GM23248 (cell line): ENCODE measurements at regions not wholly inside any gene's neighbourhood (a gene's known extent, or its start where the extent isn't known, plus 50 kb on each side); places are given as distances from the start of the nearest gene placed in this dataset.
A peak's percentile ranks its signal among the peaks of the same experiment; 100 is the strongest.

ENCODE experiments used
- DNase-seq: peaks from one replicate; pipeline ENCODE4 v3.0.0-alpha.2; 2015
- H2AFZ ChIP-seq: fragments of 200-600 bp; sonication (generic); 2 replicates; pipeline ENCODE4 v1.6.1; 2016; ENCODE audit warnings: antibody characterized with exemption
- H3F3A ChIP-seq: fragments of 200-600 bp; sonication (generic); 2 replicates; pipeline ENCODE4 v1.6.1; 2016; ENCODE audit warnings: mild to moderate bottlenecking, antibody characterized with exemption, mixed run types; ENCODE audit not compliant: insufficient read depth
- H3K27ac ChIP-seq: fragments of 200-600 bp; sonication (generic); 2 replicates; pipeline ENCODE4 v1.5.1; 2016; ENCODE audit warnings: mild to moderate bottlenecking
- H3K27me3 ChIP-seq: fragments of 200-600 bp; sonication (generic); replicated peaks from 2 replicates; pipeline ENCODE4 v1.6.1; 2016; ENCODE audit warnings: mild to moderate bottlenecking; ENCODE audit not compliant: insufficient read depth
- H3K36me3 ChIP-seq: fragments of 200-600 bp; sonication (generic); 2 replicates; pipeline ENCODE4 v1.6.1; 2016; ENCODE audit warnings: low read depth, mild to moderate bottlenecking
- H3K4me1 ChIP-seq: fragments of 200-600 bp; sonication (generic); 2 replicates; pipeline ENCODE4 v1.6.1; 2016; ENCODE audit warnings: mild to moderate bottlenecking; ENCODE audit not compliant: insufficient read depth
- H3K4me2 ChIP-seq: fragments of 200-600 bp; sonication (generic); one replicate; pipeline ENCODE4 v1.6.1; 2016; ENCODE audit warnings: mild to moderate bottlenecking; ENCODE audit not compliant: unreplicated experiment
- H3K4me3 ChIP-seq: fragments of 200-600 bp; sonication (generic); 2 replicates; pipeline ENCODE4 v1.5.1; 2016; ENCODE audit warnings: mild to moderate bottlenecking
- H3K79me2 ChIP-seq: fragments of 200-600 bp; sonication (generic); 2 replicates; pipeline ENCODE4 v1.6.1; 2016; ENCODE audit warnings: mild to moderate bottlenecking; ENCODE audit not compliant: insufficient read depth
- H3K9ac ChIP-seq: fragments of 200-600 bp; sonication (generic); 2 replicates; pipeline ENCODE4 v1.6.1; 2016; ENCODE audit warnings: mild to moderate bottlenecking
- H3K9me2 ChIP-seq: fragments of 200-600 bp; sonication (generic); 2 replicates; pipeline ENCODE4 v1.6.1; 2016; ENCODE audit warnings: mixed run types, mild to moderate bottlenecking, moderate library complexity; ENCODE audit not compliant: insufficient read depth
- H3K9me3 ChIP-seq: fragments of 200-600 bp; sonication (generic); one replicate; pipeline ENCODE4 v1.6.1; 2017; ENCODE audit warnings: low read depth
- H4K20me1 ChIP-seq: fragments of 200-600 bp; sonication (generic); 2 replicates; pipeline ENCODE4 v1.6.0; 2016; ENCODE audit not compliant: insufficient read depth
- EZH2 ChIP-seq: fragments of 200-600 bp; sonication (generic); IDR thresholded peaks from 2 replicates; pipeline ENCODE4 v1.6.1; 2018; ENCODE audit warnings: antibody characterized with exemption, mild to moderate bottlenecking; ENCODE audit not compliant: insufficient read depth, poor library complexity, severe bottlenecking
- EZH2phosphoT487 ChIP-seq: fragments of 200-600 bp; sonication (generic); IDR thresholded peaks from 2 replicates; pipeline ENCODE4 v1.6.1; 2018; ENCODE audit warnings: antibody characterized with exemption, moderate library complexity, mild to moderate bottlenecking, low read depth; ENCODE audit not compliant: insufficient read depth
- WGBS, 2 experiments: methylation state at CpG; one replicate each; pipeline ENCODE4 v1.1.6; 2015 to 2017; ENCODE audit warnings: low lambda C conversion rate in 2 of 2, low coverage in 1 of 2; ENCODE audit errors: missing lambda C conversion rate in 2 of 2; 5-methylcytosine and 5-hydroxymethylcytosine counted together
- in situ Hi-C: fragments of 300-500 bp; cut with MboI; formaldehyde crosslinking; loops from 2 replicates; pipeline ENCODE4 v1.15.0; 2020

DNA sequence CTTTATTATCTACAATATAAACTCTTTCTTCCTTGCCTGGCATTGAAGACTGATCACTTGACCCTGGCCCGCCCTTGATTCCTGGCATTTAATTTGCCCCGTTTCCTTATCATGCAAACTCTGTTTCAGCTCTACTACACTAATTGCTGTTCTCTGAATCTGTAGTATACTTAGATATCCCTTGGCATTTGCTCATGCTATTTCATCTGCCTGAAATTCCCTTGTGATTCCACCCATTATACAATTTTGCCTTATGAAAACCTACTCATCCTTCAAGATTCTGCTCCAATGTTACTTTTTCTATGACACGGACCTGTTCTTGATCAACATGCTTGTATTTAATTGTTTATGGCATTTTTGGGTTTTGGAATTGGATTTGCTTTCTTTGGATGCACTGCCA, 459.9 kb upstream of the AMOT start:
- H3K27me3 ChIP-seq, result no peaks in the 10 kb centered on the region
- WGBS, 2 experiments, result 61 to 62% methylated on average over 3 of the region's 3 CpGs

DNA sequence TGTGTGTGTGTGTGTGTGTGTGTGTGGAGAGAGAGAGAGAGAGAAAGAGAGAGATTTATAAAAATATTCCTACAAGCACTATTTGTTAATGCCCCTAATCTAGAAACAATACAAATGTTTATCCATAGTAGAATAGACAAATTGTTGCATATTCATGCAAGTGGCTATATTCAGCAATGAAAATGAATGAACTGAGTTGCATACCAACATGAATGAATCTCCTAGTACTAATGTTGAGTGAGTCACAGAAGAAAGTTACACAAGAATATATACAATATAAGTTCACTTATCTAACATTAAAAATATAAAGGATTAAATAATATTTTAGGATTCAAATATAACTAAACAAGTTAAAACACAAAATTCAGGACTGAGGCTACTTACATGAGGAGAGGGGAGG, 456.8 kb upstream of the AMOT start:
- Histone ChIP-seq H3K27ac (no peak overlapping the region), H3K4me1 (no peaks in the 10 kb centered on the region; the same call in 1 of the 2 replicates), H3K9me2 (no peaks in the 10 kb centered on the region), H3K27me3 (no peaks in the 10 kb centered on the region), H3K36me3 (no peaks in the 10 kb centered on the region), H3K4me3 (no peak overlapping the region), H3K9ac (no peak overlapping the region), H3F3A (no peaks in the 10 kb centered on the region), H3K4me2 (no peak overlapping the region), H2AFZ (no peak overlapping the region), H4K20me1 (no peaks in the 10 kb centered on the region), H3K79me2 (no peaks in the 10 kb centered on the region), H3K9me3 (no peaks in the 10 kb centered on the region)
- peak; percentile 55 for DNase-seq
- in situ Hi-C loops, result no loop called here
- TF ChIP-seq EZH2phosphoT487 (no peak), EZH2 (no peak)

More for the DNA sequence above, 459.9 kb upstream of the AMOT start:
- Histone ChIP-seq H3K36me3 (no peaks in the 10 kb centered on the region), H3K9ac (no peak overlapping the region), H3K9me3 (no peaks in the 10 kb centered on the region), H4K20me1 (no peaks in the 10 kb centered on the region), H3K9me2 (no peaks in the 10 kb centered on the region), H3K4me2 (no peak overlapping the region), H3K4me1 (no peaks in the 10 kb centered on the region; the same call in 1 of the 2 replicates), H3F3A (no peaks in the 10 kb centered on the region), H2AFZ (no peak overlapping the region), H3K27ac (no peak overlapping the region), H3K4me3 (no peak overlapping the region), H3K79me2 (no peaks in the 10 kb centered on the region)
- in situ Hi-C loops, result no loop called here
- TF ChIP-seq EZH2 (no peak), EZH2phosphoT487 (no peak)
- no peak for DNase-seq

GRCh38 chrX:113289503-113289902, 448.9 kb upstream of the AMOT start:
- H3K9me2 ChIP-seq, result no peaks in the 10 kb centered on the region
- H3K4me1 ChIP-seq, result no peaks in the 10 kb centered on the region
- 100% methylated on average over 1 of the region's 1 CpG; no CpG with 5 or more reads in 1 of the 2 experiments for WGBS, 2 experiments
- H3K27me3 ChIP-seq, result no peaks in the 10 kb centered on the region
- H3K4me2 ChIP-seq, result no peak overlapping the region
- H3K79me2 ChIP-seq, result no peaks in the 10 kb centered on the region
- H3K27ac ChIP-seq, result no peak overlapping the region
- no peaks in the 10 kb centered on the region for H3F3A ChIP-seq
- peak; percentile 4 for DNase-seq
- in situ Hi-C loops, result no loop called here
- no peaks in the 10 kb centered on the region for H4K20me1 ChIP-seq
- H3K4me3 ChIP-seq, result no peak overlapping the region
- TF ChIP-seq EZH2 (no peak), EZH2phosphoT487 (no peak)
- H3K9ac ChIP-seq, result no peak overlapping the region
- H3K36me3 ChIP-seq, result no peaks in the 10 kb centered on the region
- H2AFZ ChIP-seq, result no peak overlapping the region
- no peaks in the 10 kb centered on the region for H3K9me3 ChIP-seq

GRCh38 chrX:113287761-113288160, 447.1 kb upstream of the AMOT start:
- no peak overlapping the region for H3K4me3 ChIP-seq
- H3K9me3 ChIP-seq, result no peaks in the 10 kb centered on the region
- no peaks in the 10 kb centered on the region for H3F3A ChIP-seq
- H3K36me3 ChIP-seq, result no peaks in the 10 kb centered on the region
- H3K79me2 ChIP-seq, result no peaks in the 10 kb centered on the region
- no peaks in the 10 kb centered on the region for H4K20me1 ChIP-seq
- no peak overlapping the region for H3K4me2 ChIP-seq
- DNase-seq, result no peak
- no peak for TF ChIP-seq EZH2phosphoT487
- TF ChIP-seq EZH2, result no peak
- WGBS, 2 experiments, result 88 to 91% methylated on average over 4 of the region's 4 CpGs
- H3K9ac ChIP-seq, result no peak overlapping the region
- H3K27me3 ChIP-seq, result no peaks in the 10 kb centered on the region
- no peaks in the 10 kb centered on the region for H3K9me2 ChIP-seq
- H3K27ac ChIP-seq, result no peak overlapping the region
- no peaks in the 10 kb centered on the region for H3K4me1 ChIP-seq
- no peak overlapping the region for H2AFZ ChIP-seq
- in situ Hi-C loops, result no loop called here

DNA sequence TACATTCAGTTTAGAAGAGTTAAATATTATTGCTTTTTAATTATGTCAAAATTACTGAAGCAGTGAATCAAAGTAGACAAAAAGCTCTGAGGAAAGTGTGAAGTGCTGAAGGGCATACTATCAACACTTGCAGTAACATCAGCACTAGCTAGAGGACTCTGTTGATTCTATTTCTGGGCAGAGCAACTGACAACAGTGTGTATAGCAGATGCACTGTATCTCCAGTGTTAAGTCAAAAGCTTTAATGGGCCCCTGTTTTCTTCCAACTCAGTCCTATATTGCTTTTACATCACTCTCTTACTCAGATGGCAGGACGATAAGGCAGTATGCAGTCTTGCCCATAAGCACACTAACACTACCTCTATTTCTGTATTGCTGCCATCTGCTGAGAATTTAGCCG, 435.2 kb upstream of the AMOT start:
- Histone ChIP-seq H3K27me3 (no peaks in the 10 kb centered on the region), H3K9me3 (no peaks in the 10 kb centered on the region), H2AFZ (no peak overlapping the region), H3K36me3 (no peaks in the 10 kb centered on the region), H3F3A (no peaks in the 10 kb centered on the region), H3K4me3 (no peak overlapping the region), H3K9me2 (no peaks in the 10 kb centered on the region), H3K27ac (no peak overlapping the region), H3K4me1 (no peaks in the 10 kb centered on the region), H4K20me1 (no peaks in the 10 kb centered on the region), H3K4me2 (no peak overlapping the region), H3K9ac (no peak overlapping the region), H3K79me2 (no peaks in the 10 kb centered on the region)
- 77 to 93% methylated on average over 2 of the region's 2 CpGs for WGBS, 2 experiments
- DNase-seq, result peak; percentile 3
- in situ Hi-C loops, result no loop called here
- TF ChIP-seq EZH2, result no peak
- TF ChIP-seq EZH2phosphoT487, result no peak
